ENCODE measurements at regions not wholly inside any gene's neighbourhood (a gene's known extent, or its start where the extent isn't known, plus 50 kb on each side); places are given as distances from the start of the nearest gene placed in this dataset.

- DNase-seq (ENCODE audit: low read depth) = no peak
These were observed 226.7 kb downstream of the SNRPN start for GRCh38 chr15:25181293-25182097.

- no peak for DNase-seq (ENCODE audit: low read depth)
These were observed 227.3 kb downstream of the SNRPN start for GRCh38 chr15:25182098-25182478.

- DNase-seq (ENCODE audit: low read depth) = no peak
These were observed 228.1 kb downstream of the SNRPN start for GRCh38 chr15:25182736-25183445.

- DNase-seq (ENCODE audit: low read depth) = no peak
These were observed 228.9 kb downstream of the SNRPN start for GRCh38 chr15:25183581-25184251.

GRCh38 chr15:25184356-25185155, 229.8 kb downstream of the SNRPN start:
- no peak for DNase-seq (ENCODE audit: low read depth)

- DNase-seq (ENCODE audit: low read depth) = no peak
These were observed 230.4 kb downstream of the SNRPN start for GRCh38 chr15:25185156-25185710.

GRCh38 chr15:25185791-25186190, 231.0 kb downstream of the SNRPN start:
- DNase-seq (ENCODE audit: low read depth) = no peak

GRCh38 chr15:25186411-25186810, 231.6 kb downstream of the SNRPN start:
- no peak for DNase-seq (ENCODE audit: low read depth)

GRCh38 chr15:25186906-25187645, 232.3 kb downstream of the SNRPN start:
- no peak for DNase-seq (ENCODE audit: low read depth)

- no peak for DNase-seq (ENCODE audit: low read depth)
These were observed 233.3 kb downstream of the SNRPN start for GRCh38 chr15:25188051-25188450.

- no peak for DNase-seq (ENCODE audit: low read depth)
These were observed 233.8 kb downstream of the SNRPN start for GRCh38 chr15:25188551-25189101.

- DNase-seq (ENCODE audit: low read depth) = no peak
These were observed 234.8 kb downstream of the SNRPN start for GRCh38 chr15:25189551-25189950.

GRCh38 chr15:25192651-25193050, 237.9 kb downstream of the SNRPN start:
- DNase-seq (ENCODE audit: low read depth) = no peak

GRCh38 chr15:25207369-25207768, 231.5 kb downstream of the UBE3A start:
- no peak for DNase-seq (ENCODE audit: low read depth)

- DNase-seq (ENCODE audit: low read depth) = no peak
These were observed 230.1 kb downstream of the UBE3A start for GRCh38 chr15:25208735-25209134.

GRCh38 chr15:25220834-25221233, 218.0 kb downstream of the UBE3A start:
- no peak for DNase-seq (ENCODE audit: low read depth)

- DNase-seq (ENCODE audit: low read depth) = no peak
These were observed 214.4 kb downstream of the UBE3A start for GRCh38 chr15:25224396-25224795.

GRCh38 chr15:25226360-25226759, 212.5 kb downstream of the UBE3A start:
- DNase-seq (ENCODE audit: low read depth) = no peak

GRCh38 chr15:25228261-25228660, 210.6 kb downstream of the UBE3A start:
- DNase-seq (ENCODE audit: low read depth) = no peak

GRCh38 chr15:25230442-25230841, 208.4 kb downstream of the UBE3A start:
- DNase-seq (ENCODE audit: low read depth) = no peak
